Gastroesophageal sphincter (tissue), 4 donors: ENCODE measurements at regions not wholly inside any gene's neighbourhood (a gene's known extent, or its start where the extent isn't known, plus 50 kb on each side); places are given as distances from the start of the nearest gene placed in this dataset.

Experiments used
- ATAC-seq: fragments of 150-250 bp; one replicate; pipeline ENCODE4 v1.9.1; 2016; ENCODE audit warnings: mild to moderate bottlenecking, moderate library complexity
- H3K27ac ChIP-seq, 4 donors: fragments of 200-600 bp; sonication (generic) in 3 of 4; 1 replicate in 3 of 4; 2 replicates in 1 of 4; pipeline ENCODE4 v1.5.1; 2016 to 2019
- H3K27me3 ChIP-seq: fragments of 200-600 bp; sonication (generic); one replicate; pipeline ENCODE4 v1.5.1; 2019
- H3K36me3 ChIP-seq, 2 donors: fragments of 200-600 bp; sonication (generic); one replicate each; pipeline ENCODE4 v1.5.1; 2019; ENCODE audit warnings: control low read depth in 1 of 2
- H3K4me1 ChIP-seq, 3 donors: fragments of 200-600 bp; sonication (generic); 1 replicate in 2 of 3; 2 replicates in 1 of 3; pipeline ENCODE4 v1.5.1; 2016 to 2019; ENCODE audit warnings: control low read depth in 2 of 3
- H3K4me3 ChIP-seq, 2 donors: fragments of 200-600 bp; sonication (generic); one replicate each; pipeline ENCODE4 v1.5.1; 2019; ENCODE audit warnings: mild to moderate bottlenecking in 1 of 2, moderate library complexity in 1 of 2
- H3K9me3 ChIP-seq, 3 donors: fragments of 200-600 bp; sonication (generic); one replicate each; pipeline ENCODE4 v1.5.1; 2017 to 2019; ENCODE audit warnings: control low read depth in 2 of 3
- CTCF ChIP-seq, 4 experiments: fragments of 200-600 bp in 2 of 4; fragments of 450-650 bp in 2 of 4; sonication (generic) in 1 of 4; IDR thresholded peaks; one replicate each; pipeline ENCODE4 v1.5.1; 2017 to 2019; ENCODE audit warnings: antibody characterized with exemption in 4 of 4, mild to moderate bottlenecking in 2 of 4, moderate library complexity in 2 of 4
- EP300 ChIP-seq: sonication (generic); formaldehyde crosslinking; IDR thresholded peaks from one replicate; pipeline ENCODE4 v1.6.1; 2017; ENCODE audit warnings: antibody characterized with exemption, mild to moderate bottlenecking
- POLR2A ChIP-seq, 2 donors: fragments of 450-650 bp; IDR thresholded peaks; one replicate each; pipeline ENCODE4 v1.6.1; 2017; ENCODE audit warnings: antibody characterized with exemption in 2 of 2, mild to moderate bottlenecking in 2 of 2, moderate library complexity in 1 of 2
- POLR2AphosphoS5 ChIP-seq: sonication (generic); formaldehyde crosslinking; IDR thresholded peaks from one replicate; pipeline ENCODE4 v1.6.1; 2017; ENCODE audit warnings: antibody characterized with exemption
- WGBS, 2 donors: methylation state at CpG; one replicate each; pipeline ENCODE4 v1.1.5; 2018; ENCODE audit warnings: low coverage in 1 of 2; 5-methylcytosine and 5-hydroxymethylcytosine counted together

- Histone ChIP-seq H3K27me3 (no peaks in the 10 kb centered on the region), H3K27ac (no peak overlapping the region), H3K4me3 (no peak overlapping the region), H3K36me3 (no peaks in the 10 kb centered on the region), H3K4me1 (no peaks in the 10 kb centered on the region), H3K9me3 (no peaks in the 10 kb centered on the region)
- ATAC-seq, result no peak
- 62 to 67% methylated on average over 2 of the region's 2 CpGs for WGBS, 2 donors
- no peak for TF ChIP-seq POLR2AphosphoS5
- no peak for TF ChIP-seq EP300
- TF ChIP-seq POLR2A (IDR thresholded peaks at IDR 0.05), result no peak
- TF ChIP-seq CTCF (IDR thresholded peaks at IDR 0.05), result no peak
Observed at GRCh38 chr2:14324308-14324707, 308.2 kb upstream of the LRATD1 start.

- TF ChIP-seq EP300 (no peak), POLR2A (IDR thresholded peaks at IDR 0.05) (no peak), POLR2AphosphoS5 (no peak), CTCF (IDR thresholded peaks at IDR 0.05) (no peak)
- no peaks in the 10 kb centered on the region for H3K9me3 ChIP-seq
- ATAC-seq, result no peak
- H3K4me1 ChIP-seq, result no peaks in the 10 kb centered on the region
- no peaks in the 10 kb centered on the region for H3K36me3 ChIP-seq
- no peaks in the 10 kb centered on the region for H3K27me3 ChIP-seq
- H3K27ac ChIP-seq, result no peak overlapping the region
- no peak overlapping the region for H3K4me3 ChIP-seq
Observed at GRCh38 chr2:14330884-14331283, 301.6 kb upstream of the LRATD1 start.

DNA sequence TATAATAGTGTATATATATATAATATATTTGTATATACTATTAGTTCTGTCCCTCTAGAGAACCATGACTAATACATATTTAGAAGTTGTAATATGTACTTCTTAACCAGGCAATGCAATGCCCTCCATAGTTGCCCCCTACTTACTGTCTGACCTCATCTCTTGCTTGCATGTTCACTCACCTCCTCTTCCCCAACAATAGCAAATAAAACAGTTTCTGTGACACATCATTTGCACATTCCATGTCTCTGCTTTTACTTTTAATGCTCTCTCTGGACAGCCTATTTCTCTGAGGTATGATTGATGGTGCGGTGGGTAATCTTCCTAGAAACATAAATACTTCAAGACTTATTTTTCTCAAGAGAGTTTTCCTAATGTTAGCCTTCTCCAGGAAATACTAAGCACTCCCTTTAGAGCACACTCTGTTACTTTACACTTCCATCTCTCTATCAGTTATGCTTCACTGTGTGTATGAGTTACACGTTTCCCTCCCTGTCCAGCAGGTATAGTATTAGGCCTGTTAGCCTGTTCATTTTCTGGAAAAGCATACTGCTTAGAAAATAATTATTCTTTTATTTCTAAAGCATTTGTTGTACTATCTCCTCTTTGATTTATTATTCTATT, 295.6 kb upstream of the LRATD1 start:
- Histone ChIP-seq H3K4me1 (no peaks in the 10 kb centered on the region), H3K36me3 (no peaks in the 10 kb centered on the region), H3K27me3 (no peaks in the 10 kb centered on the region), H3K9me3 (peaks cover 0 to 10% (median 0%) of the 10 kb centered on the region in 3 donors), H3K27ac (no peak overlapping the region), H3K4me3 (no peak overlapping the region)
- no peak for ATAC-seq
- no peak for TF ChIP-seq POLR2AphosphoS5
- TF ChIP-seq POLR2A (IDR thresholded peaks at IDR 0.05), result no peak
- TF ChIP-seq EP300, result no peak
- TF ChIP-seq CTCF (IDR thresholded peaks at IDR 0.05), result no peak
- 63% methylated on average over 2 of the region's 2 CpGs for WGBS, 2 donors

- Histone ChIP-seq H3K27ac (no peak overlapping the region), H3K36me3 (no peaks in the 10 kb centered on the region), H3K9me3 (peaks cover 0 to 10% (median 0%) of the 10 kb centered on the region in 3 donors), H3K4me1 (no peaks in the 10 kb centered on the region), H3K27me3 (no peaks in the 10 kb centered on the region), H3K4me3 (no peak overlapping the region)
- ATAC-seq, result no peak
- WGBS, 2 donors, result 67 to 83% methylated on average over 3 of the region's 3 CpGs
- TF ChIP-seq POLR2AphosphoS5 (no peak), EP300 (no peak), POLR2A (IDR thresholded peaks at IDR 0.05) (no peak), CTCF (IDR thresholded peaks at IDR 0.05) (no peak)
Observed at GRCh38 chr2:14340703-14341102, 291.8 kb upstream of the LRATD1 start.

DNA sequence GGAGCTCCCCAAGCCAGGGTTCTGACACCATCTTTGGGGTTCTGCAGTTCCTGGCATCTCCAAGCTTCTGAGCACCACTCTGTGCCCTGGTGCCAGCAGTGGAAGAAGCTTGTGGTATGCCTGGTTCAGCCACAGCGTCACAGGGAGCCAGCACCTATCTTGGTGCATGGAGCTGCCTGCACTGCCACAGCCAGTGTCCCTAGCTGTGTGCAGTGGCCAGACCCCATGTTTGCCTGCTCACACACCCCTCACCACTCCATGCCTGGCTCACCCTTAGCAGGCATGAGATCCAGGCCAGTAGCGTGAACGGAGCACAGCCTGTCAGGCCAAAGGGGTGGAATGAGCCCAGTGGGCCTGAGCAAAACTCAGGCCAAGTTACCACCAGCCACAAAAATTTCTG, 290.2 kb upstream of the LRATD1 start:
- no peak for ATAC-seq
- Histone ChIP-seq H3K4me1 (no peaks in the 10 kb centered on the region), H3K27me3 (no peaks in the 10 kb centered on the region), H3K36me3 (no peaks in the 10 kb centered on the region), H3K9me3 (peaks cover 0 to 10% (median 0%) of the 10 kb centered on the region in 3 donors), H3K4me3 (no peak overlapping the region), H3K27ac (no peak overlapping the region)
- TF ChIP-seq CTCF (IDR thresholded peaks at IDR 0.05) (no peak), POLR2A (IDR thresholded peaks at IDR 0.05) (no peak), EP300 (no peak), POLR2AphosphoS5 (no peak)
- WGBS, 2 donors, result 100% methylated on average over 1 of the region's 3 CpGs; no CpG with 5 or more reads in 1 of the 2 donors
